ENCODE measurements at regions not wholly inside any gene's neighbourhood (a gene's known extent, or its start where the extent isn't known, plus 50 kb on each side); places are given as distances from the start of the nearest gene placed in this dataset.

DNA sequence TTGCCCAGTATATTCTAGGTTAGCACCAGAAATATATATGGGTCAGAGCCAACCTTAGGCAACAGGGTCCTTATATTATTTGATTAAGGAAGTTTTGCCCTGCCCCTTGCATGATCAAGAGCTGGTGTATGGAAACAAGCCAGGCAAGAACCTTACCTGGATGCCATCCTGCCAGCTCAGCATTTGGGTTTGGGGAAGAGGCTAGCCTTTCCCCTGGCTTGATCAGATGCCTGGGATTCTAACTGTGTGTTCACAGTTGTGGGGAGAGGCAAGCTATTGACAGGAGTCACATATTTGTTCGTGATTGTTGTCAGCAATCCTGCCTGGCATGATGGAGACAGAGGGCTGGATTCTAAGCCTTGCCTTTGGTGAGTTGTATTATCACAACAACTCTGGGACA, 260.0 kb upstream of the DACH1 start:
- TF ChIP-seq, protein P1, sequence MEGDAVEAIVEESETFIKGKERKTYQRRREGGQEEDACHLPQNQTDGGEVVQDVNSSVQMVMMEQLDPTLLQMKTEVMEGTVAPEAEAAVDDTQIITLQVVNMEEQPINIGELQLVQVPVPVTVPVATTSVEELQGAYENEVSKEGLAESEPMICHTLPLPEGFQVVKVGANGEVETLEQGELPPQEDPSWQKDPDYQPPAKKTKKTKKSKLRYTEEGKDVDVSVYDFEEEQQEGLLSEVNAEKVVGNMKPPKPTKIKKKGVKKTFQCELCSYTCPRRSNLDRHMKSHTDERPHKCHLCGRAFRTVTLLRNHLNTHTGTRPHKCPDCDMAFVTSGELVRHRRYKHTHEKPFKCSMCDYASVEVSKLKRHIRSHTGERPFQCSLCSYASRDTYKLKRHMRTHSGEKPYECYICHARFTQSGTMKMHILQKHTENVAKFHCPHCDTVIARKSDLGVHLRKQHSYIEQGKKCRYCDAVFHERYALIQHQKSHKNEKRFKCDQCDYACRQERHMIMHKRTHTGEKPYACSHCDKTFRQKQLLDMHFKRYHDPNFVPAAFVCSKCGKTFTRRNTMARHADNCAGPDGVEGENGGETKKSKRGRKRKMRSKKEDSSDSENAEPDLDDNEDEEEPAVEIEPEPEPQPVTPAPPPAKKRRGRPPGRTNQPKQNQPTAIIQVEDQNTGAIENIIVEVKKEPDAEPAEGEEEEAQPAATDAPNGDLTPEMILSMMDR (IDR thresholded peaks at IDR 0.05) = no peak
- TF ChIP-seq POLR2A (IDR thresholded peaks at IDR 0.05) = no peak

Measured in esophagus squamous epithelium (tissue), 4 donors.